Thyroid gland (tissue), 4 donors: ENCODE measurements at regions not wholly inside any gene's neighbourhood (a gene's known extent, or its start where the extent isn't known, plus 50 kb on each side); places are given as distances from the start of the nearest gene placed in this dataset.
A peak's percentile ranks its signal among the peaks of the same experiment; 100 is the strongest.

Experiments used
- DNase-seq, 2 donors: peaks; one replicate each; pipeline ENCODE4 v3.0.0-alpha.2; 2019
- H3K27ac ChIP-seq, 3 donors: fragments of 200-600 bp; sonication (generic); 1 replicate in 2 of 3; 2 replicates in 1 of 3; pipeline ENCODE4 v1.5.1; 2016 to 2019; ENCODE audit warnings: mild to moderate bottlenecking in 1 of 3, moderate library complexity in 1 of 3
- H3K27me3 ChIP-seq: fragments of 200-600 bp; sonication (generic); one replicate; pipeline ENCODE4 v1.5.1; 2019
- H3K36me3 ChIP-seq, 2 donors: fragments of 200-600 bp; sonication (generic); one replicate each; pipeline ENCODE4 v1.5.1; 2016 to 2019
- H3K4me1 ChIP-seq, 2 donors: fragments of 200-600 bp; sonication (generic); one replicate each; pipeline ENCODE4 v1.5.1; 2017 to 2019
- H3K4me3 ChIP-seq, 3 donors: fragments of 200-600 bp; sonication (generic); replicated peaks in 1 of 3; 1 replicate in 2 of 3; 2 replicates in 1 of 3; pipeline ENCODE4 v1.5.1; 2016; ENCODE audit warnings: mild to moderate bottlenecking in 1 of 3
- H3K9me3 ChIP-seq: fragments of 200-600 bp; sonication (generic); one replicate; pipeline ENCODE4 v1.5.1; 2017
- POLR2A ChIP-seq, 2 donors: fragments of 450-650 bp; IDR thresholded peaks; one replicate each; pipeline ENCODE4 v1.6.1; 2017; ENCODE audit warnings: antibody characterized with exemption in 2 of 2, mild to moderate bottlenecking in 2 of 2, moderate library complexity in 1 of 2
- WGBS, 2 donors: methylation state at CpG; one replicate each; pipeline ENCODE4 v1.1.5; 2017; 5-methylcytosine and 5-hydroxymethylcytosine counted together
- intact Hi-C: fragments of 100-400 bp; cut with DNase I; formaldehyde crosslinking; loops from one replicate; pipeline ENCODE4 v1.15.1; 2023
- TF ChIP-seq, protein P1 (sequence below), 6 experiments: fragments of 200-600 bp in 3 of 6; fragments of 450-650 bp in 3 of 6; sonication (generic) in 3 of 6; IDR thresholded peaks; one replicate each; pipeline ENCODE4 v1.5.1; 2016 to 2019; ENCODE audit warnings: antibody characterized with exemption in 6 of 6, mild to moderate bottlenecking in 2 of 6, inconsistent platforms in 1 of 6, moderate library complexity in 1 of 6

GRCh38 chr13:33489563-33489962 lies 204.0 kb upstream of the STARD13 start:
- TF ChIP-seq, protein P1, sequence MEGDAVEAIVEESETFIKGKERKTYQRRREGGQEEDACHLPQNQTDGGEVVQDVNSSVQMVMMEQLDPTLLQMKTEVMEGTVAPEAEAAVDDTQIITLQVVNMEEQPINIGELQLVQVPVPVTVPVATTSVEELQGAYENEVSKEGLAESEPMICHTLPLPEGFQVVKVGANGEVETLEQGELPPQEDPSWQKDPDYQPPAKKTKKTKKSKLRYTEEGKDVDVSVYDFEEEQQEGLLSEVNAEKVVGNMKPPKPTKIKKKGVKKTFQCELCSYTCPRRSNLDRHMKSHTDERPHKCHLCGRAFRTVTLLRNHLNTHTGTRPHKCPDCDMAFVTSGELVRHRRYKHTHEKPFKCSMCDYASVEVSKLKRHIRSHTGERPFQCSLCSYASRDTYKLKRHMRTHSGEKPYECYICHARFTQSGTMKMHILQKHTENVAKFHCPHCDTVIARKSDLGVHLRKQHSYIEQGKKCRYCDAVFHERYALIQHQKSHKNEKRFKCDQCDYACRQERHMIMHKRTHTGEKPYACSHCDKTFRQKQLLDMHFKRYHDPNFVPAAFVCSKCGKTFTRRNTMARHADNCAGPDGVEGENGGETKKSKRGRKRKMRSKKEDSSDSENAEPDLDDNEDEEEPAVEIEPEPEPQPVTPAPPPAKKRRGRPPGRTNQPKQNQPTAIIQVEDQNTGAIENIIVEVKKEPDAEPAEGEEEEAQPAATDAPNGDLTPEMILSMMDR (IDR thresholded peaks at IDR 0.05), result no peak
- TF ChIP-seq POLR2A (IDR thresholded peaks at IDR 0.05), result no peak
- WGBS, 2 donors, result 75% methylated on average over 4 of the region's 4 CpGs

DNA sequence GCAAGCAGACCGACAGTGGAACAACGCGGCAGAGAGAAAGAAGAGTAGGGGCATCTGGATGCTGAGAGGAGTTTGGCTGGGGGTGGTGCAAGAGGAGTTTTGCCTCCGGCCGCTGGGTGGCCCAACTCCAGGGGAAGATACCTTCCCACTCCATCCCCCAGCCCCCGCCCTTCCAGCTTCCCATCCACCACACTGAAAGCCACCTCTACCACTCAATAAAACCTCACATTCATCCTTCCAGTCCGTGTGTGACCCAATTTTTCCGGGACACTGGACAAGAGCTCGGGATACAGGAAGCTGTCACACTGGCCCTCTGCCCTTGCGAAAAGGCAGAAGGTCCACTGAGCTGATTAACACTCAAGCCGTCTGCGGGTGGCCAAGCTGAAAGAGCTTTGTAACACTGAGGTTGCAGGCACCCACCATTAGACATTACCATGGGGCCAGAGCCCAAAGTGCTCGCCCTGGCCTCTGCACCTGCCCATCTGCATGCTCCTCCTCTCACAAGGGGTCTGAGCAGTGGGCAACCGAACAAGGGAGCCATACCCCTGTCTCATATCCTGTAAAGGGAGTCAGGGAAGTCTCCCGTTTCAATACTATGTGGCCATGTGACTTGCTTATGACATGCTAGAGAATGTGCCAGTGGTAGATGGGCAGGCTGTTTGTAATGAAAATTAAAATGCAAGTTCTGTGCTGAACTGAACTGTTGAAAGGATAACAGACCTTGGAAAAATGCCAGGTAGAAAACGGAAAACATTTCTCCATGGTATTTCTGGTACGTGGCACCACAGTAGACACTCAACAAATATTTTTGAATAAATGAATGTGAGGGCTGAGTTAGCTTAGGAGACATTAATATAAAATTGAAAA lies 205.1 kb upstream of the STARD13 start:
- Histone ChIP-seq H3K27ac (no peak overlapping the region), H3K9me3 (no peaks in the 10 kb centered on the region), H3K36me3 (no peaks in the 10 kb centered on the region), H3K27me3 (no peaks in the 10 kb centered on the region), H3K4me1 (peaks cover 7 to 11% of the 10 kb centered on the region in 2 donors), H3K4me3 (no peak overlapping the region)
- no peak for TF ChIP-seq POLR2A (IDR thresholded peaks at IDR 0.05)
- TF ChIP-seq, protein P1 (IDR thresholded peaks at IDR 0.05), result no peak
- peak; percentile 8 to 12 for DNase-seq
- 77 to 82% methylated on average over 15 to 17 of the region's 17 CpGs for WGBS, 2 donors
- intact Hi-C loops, result no loop called here

More at GRCh38 chr13:33489563-33489962, 204.0 kb upstream of the STARD13 start:
- Histone ChIP-seq H3K4me1 (peaks cover 4 to 8% of the 10 kb centered on the region in 2 donors), H3K27me3 (no peaks in the 10 kb centered on the region), H3K36me3 (no peaks in the 10 kb centered on the region), H3K4me3 (no peak overlapping the region), H3K9me3 (no peaks in the 10 kb centered on the region), H3K27ac (no peak overlapping the region)
- DNase-seq, result no peak
- intact Hi-C loops, result no loop called here

- Histone ChIP-seq H3K27ac (no peak overlapping the region), H3K9me3 (no peaks in the 10 kb centered on the region), H3K27me3 (no peaks in the 10 kb centered on the region), H3K4me1 (peaks cover 0 to 11% of the 10 kb centered on the region in 2 donors), H3K36me3 (no peaks in the 10 kb centered on the region), H3K4me3 (no peak overlapping the region)
- 73 to 92% methylated on average over 6 of the region's 6 CpGs for WGBS, 2 donors
- no peak for DNase-seq
- intact Hi-C loops, result no loop called here
- TF ChIP-seq, protein P1 (IDR thresholded peaks at IDR 0.05), result no peak
Measured at GRCh38 chr13:33493672-33494365, 208.3 kb upstream of the STARD13 start.

- WGBS, 2 donors, result 63 to 70% methylated on average over 4 of the region's 4 CpGs
- H3K27me3 ChIP-seq, result no peaks in the 10 kb centered on the region
- no peak overlapping the region for H3K4me3 ChIP-seq
- H3K27ac ChIP-seq, result peak overlapping the region in 1 of 3 donors; percentile 11
- peaks cover 0 to 11% of the 10 kb centered on the region in 2 donors for H3K4me1 ChIP-seq
- DNase-seq, result no peak
- H3K9me3 ChIP-seq, result no peaks in the 10 kb centered on the region
- intact Hi-C loops, result no loop called here
- no peaks in the 10 kb centered on the region for H3K36me3 ChIP-seq
- no peak for TF ChIP-seq POLR2A (IDR thresholded peaks at IDR 0.05)
- TF ChIP-seq, protein P1 (IDR thresholded peaks at IDR 0.05), result no peak
Measured at GRCh38 chr13:33494596-33495204, 209.1 kb upstream of the STARD13 start.
